B cell (primary cell): ENCODE measurements at regions not wholly inside any gene's neighbourhood (a gene's known extent, or its start where the extent isn't known, plus 50 kb on each side); places are given as distances from the start of the nearest gene placed in this dataset.

Experiments
- ATAC-seq: fragments of 200-7000 bp; cut with Tn5 transposase; one replicate; pipeline ENCODE4 v1.10.0; 2021; ENCODE audit warnings: low read depth, mild to moderate bottlenecking, moderate number of reproducible peaks, moderate library complexity
- CTCF ChIA-PET: fragments of 350-600 bp; sonication (Branson Sonifier 250); formaldehyde crosslinking; loops from one replicate; lab custom pipeline; 2021; ENCODE audit warnings: antibody characterized with exemption, inconsistent platforms; lab: Charles Lee
- POLR2A ChIA-PET: fragments of 350-600 bp; sonication (Branson Sonifier 250); formaldehyde crosslinking; loops from one replicate; lab custom pipeline; 2021; ENCODE audit warnings: antibody characterized with exemption; lab: Charles Lee
- DNase-seq: peaks from one replicate; pipeline ENCODE4 v3.0.0; 2013
- H2AFZ ChIP-seq: 2 replicates; pipeline ENCODE4 v1.6.1; 2012; ENCODE audit warnings: mild to moderate bottlenecking, low read depth, low read length; ENCODE audit not compliant: insufficient read depth, poor library complexity, severe bottlenecking
- H3K27ac ChIP-seq, 2 donors: 1 replicate in 1 of 2; 2 replicates in 1 of 2; pipeline ENCODE4 v1.5.1; 2012 to 2013; ENCODE audit warnings: low read length in 2 of 2, mild to moderate bottlenecking in 2 of 2, moderate library complexity in 1 of 2
- H3K27me3 ChIP-seq, 4 experiments: fragments of 200-600 bp in 1 of 4; sonication (generic) in 1 of 4; replicated peaks in 1 of 4; 1 replicate in 2 of 4; 2 replicates in 2 of 4; pipeline versions ENCODE4 v1.6.1 to v1.7.0; 2013 to 2016; ENCODE audit warnings: low read length in 3 of 4, mild to moderate bottlenecking in 2 of 4, mixed read lengths in 1 of 4, moderate library complexity in 1 of 4; ENCODE audit not compliant: insufficient read depth in 4 of 4, control insufficient read depth in 3 of 4; ENCODE audit errors: control extremely low read depth in 1 of 4
- H3K36me3 ChIP-seq, 2 experiments: replicated peaks in 1 of 2; 1 replicate in 1 of 2; 2 replicates in 1 of 2; pipeline versions ENCODE4 v1.6.1 to v1.7.1; 2013; ENCODE audit warnings: low read length in 1 of 2; ENCODE audit not compliant: insufficient read depth in 2 of 2, control insufficient read depth in 1 of 2; ENCODE audit errors: control extremely low read depth in 1 of 2, extremely low read depth in 1 of 2
- H3K4me1 ChIP-seq, 2 donors: fragments of 200-600 bp in 1 of 2; sonication (generic) in 1 of 2; 1 replicate in 1 of 2; 2 replicates in 1 of 2; pipeline versions ENCODE4 v1.5.1 to v1.6.1; 2013 to 2017; ENCODE audit warnings: low read length in 2 of 2; ENCODE audit not compliant: control insufficient read depth in 2 of 2, insufficient read depth in 2 of 2
- H3K4me2 ChIP-seq: replicated peaks from 2 replicates; pipeline ENCODE3; 2012; ENCODE audit warnings: mild to moderate bottlenecking, low read depth, low read length; ENCODE audit not compliant: poor library complexity, severe bottlenecking
- H3K4me3 ChIP-seq, 5 experiments: fragments of 200-600 bp in 1 of 5; sonication (generic) in 1 of 5; 1 replicate in 3 of 5; 2 replicates in 2 of 5; pipeline versions ENCODE4 v1.5.1 to v1.7.0; 2011 to 2016; ENCODE audit warnings: low read length in 4 of 5, mild to moderate bottlenecking in 4 of 5, low read depth in 2 of 5, control low read depth in 1 of 5, moderate library complexity in 1 of 5; ENCODE audit not compliant: insufficient read depth in 1 of 5; ENCODE audit errors: control extremely low read depth in 1 of 5, extremely low read depth in 1 of 5
- H3K79me2 ChIP-seq: fragments of 200-600 bp; sonication (generic); one replicate; pipeline ENCODE4 v1.6.0; 2016; ENCODE audit warnings: low read length; ENCODE audit not compliant: control insufficient read depth, insufficient read depth
- H3K9ac ChIP-seq: fragments of 200-600 bp; sonication (generic); 2 replicates; pipeline ENCODE4 v1.6.1; 2017; ENCODE audit warnings: mild to moderate bottlenecking, low read length, moderate library complexity
- H3K9me3 ChIP-seq, 3 donors: one replicate each; pipeline versions ENCODE4 v1.6.1 to v1.7.1; 2013; ENCODE audit warnings: low read length in 2 of 3; ENCODE audit not compliant: control insufficient read depth in 2 of 3, insufficient read depth in 1 of 3; ENCODE audit errors: control extremely low read depth in 1 of 3
- H4K20me1 ChIP-seq: 2 replicates; pipeline ENCODE4 v1.6.0; 2012; ENCODE audit warnings: mild to moderate bottlenecking, low read length; ENCODE audit not compliant: insufficient read depth, control insufficient read depth, poor library complexity, severe bottlenecking
- H3K27ac Mint-ChIP-seq: one replicate; pipeline ENCODE4 v1.8.0; 2021; ENCODE audit warnings: mixed read lengths
- H3K27me3 Mint-ChIP-seq: one replicate; pipeline ENCODE4 v1.8.0; 2021; ENCODE audit warnings: mixed read lengths
- H3K4me1 Mint-ChIP-seq: one replicate; pipeline ENCODE4 v1.8.0; 2021; ENCODE audit warnings: mixed read lengths
- H3K4me3 Mint-ChIP-seq: one replicate; pipeline ENCODE4 v1.8.0; 2021; ENCODE audit warnings: mixed read lengths
- H3K9me3 Mint-ChIP-seq: one replicate; pipeline ENCODE4 v1.8.0; 2022; ENCODE audit warnings: mixed read lengths; ENCODE audit not compliant: insufficient read depth
- EZH2 ChIP-seq: IDR thresholded peaks from 2 replicates; pipeline ENCODE4 v1.6.1; 2012; ENCODE audit warnings: borderline replicate concordance, low read depth, mild to moderate bottlenecking, moderate library complexity, low read length; ENCODE audit not compliant: insufficient read depth, poor library complexity, severe bottlenecking
- WGBS: methylation state at CpG from one replicate; pipeline ENCODE4 v1.1.5; 2013; ENCODE audit warnings: missing lambda C conversion rate; ENCODE audit not compliant: insufficient coverage; 5-methylcytosine and 5-hydroxymethylcytosine counted together
- intact Hi-C: fragments of 100-400 bp; cut with micrococcal nuclease; formaldehyde crosslinking; loops from one replicate; pipeline ENCODE4 v1.10.0; 2022
- TF ChIP-seq, protein P1 (sequence below): fragments of 200-600 bp; IDR thresholded peaks from one replicate; pipeline ENCODE4 v1.8.0; 2022; ENCODE audit warnings: antibody characterized with exemption, mild to moderate bottlenecking

- Histone ChIP-seq H4K20me1 (no peaks in the 10 kb centered on the region), H3K4me1 (peaks cover 38 to 51% of the 10 kb centered on the region in 2 donors), H2AFZ (no peak overlapping the region), H3K36me3 (no peaks in the 10 kb centered on the region), H3K4me3 (no peak overlapping the region), H3K27ac (no peak overlapping the region), H3K27me3 (no peaks in the 10 kb centered on the region), H3K4me2 (peak overlapping the region; percentile 39), H3K9me3 (peaks cover 0 to 3% (median 0%) of the 10 kb centered on the region in 3 donors), H3K9ac (no peak overlapping the region), H3K79me2 (peaks cover 13% of the 10 kb centered on the region)
- ChIA-PET POLR2A (no interaction called here), CTCF (interaction anchor here (1.1 to 1.4 kb wide), 3 partner anchors 24 to 34 kb away, joined by 3 to 4 read pairs (median 4); no protein-coding TSS in a partner anchor)
- Mint-ChIP-seq H3K9me3 (no peaks in the 10 kb centered on the region), H3K4me1 (peaks cover 45% of the 10 kb centered on the region), H3K27me3 (peaks cover 4% of the 10 kb centered on the region), H3K4me3 (no peak overlapping the region), H3K27ac (no peak overlapping the region)
- TF ChIP-seq, protein P1, sequence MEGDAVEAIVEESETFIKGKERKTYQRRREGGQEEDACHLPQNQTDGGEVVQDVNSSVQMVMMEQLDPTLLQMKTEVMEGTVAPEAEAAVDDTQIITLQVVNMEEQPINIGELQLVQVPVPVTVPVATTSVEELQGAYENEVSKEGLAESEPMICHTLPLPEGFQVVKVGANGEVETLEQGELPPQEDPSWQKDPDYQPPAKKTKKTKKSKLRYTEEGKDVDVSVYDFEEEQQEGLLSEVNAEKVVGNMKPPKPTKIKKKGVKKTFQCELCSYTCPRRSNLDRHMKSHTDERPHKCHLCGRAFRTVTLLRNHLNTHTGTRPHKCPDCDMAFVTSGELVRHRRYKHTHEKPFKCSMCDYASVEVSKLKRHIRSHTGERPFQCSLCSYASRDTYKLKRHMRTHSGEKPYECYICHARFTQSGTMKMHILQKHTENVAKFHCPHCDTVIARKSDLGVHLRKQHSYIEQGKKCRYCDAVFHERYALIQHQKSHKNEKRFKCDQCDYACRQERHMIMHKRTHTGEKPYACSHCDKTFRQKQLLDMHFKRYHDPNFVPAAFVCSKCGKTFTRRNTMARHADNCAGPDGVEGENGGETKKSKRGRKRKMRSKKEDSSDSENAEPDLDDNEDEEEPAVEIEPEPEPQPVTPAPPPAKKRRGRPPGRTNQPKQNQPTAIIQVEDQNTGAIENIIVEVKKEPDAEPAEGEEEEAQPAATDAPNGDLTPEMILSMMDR, result no peak
- TF ChIP-seq EZH2, result no peak
- no peak for DNase-seq
- 95% methylated on average over 4 of the region's 5 CpGs for WGBS
- no peak for ATAC-seq
- intact Hi-C loops, result no loop called here
Observed at GRCh38 chr17:77366206-77366557, 225.4 kb downstream of the SEC14L1 start.

- Histone ChIP-seq H3K27ac (no peak overlapping the region), H3K36me3 (no peaks in the 10 kb centered on the region), H3K27me3 (no peaks in the 10 kb centered on the region), H3K4me1 (peaks cover 38 to 56% of the 10 kb centered on the region in 2 donors), H2AFZ (no peak overlapping the region), H3K79me2 (peaks cover 13% of the 10 kb centered on the region), H3K4me2 (peak overlapping the region; percentile 39), H3K4me3 (no peak overlapping the region), H3K9ac (no peak overlapping the region), H4K20me1 (no peaks in the 10 kb centered on the region), H3K9me3 (peaks cover 0 to 3% (median 0%) of the 10 kb centered on the region in 3 donors)
- no peaks in the 10 kb centered on the region for H3K9me3 Mint-ChIP-seq
- peak; percentile 66 for DNase-seq
- H3K27ac Mint-ChIP-seq, result peak overlapping the region; percentile 17
- ChIA-PET POLR2A (no interaction called here), CTCF (interaction anchor here (1.1 to 1.4 kb wide), 3 partner anchors 23 to 35 kb away, joined by 3 to 4 read pairs (median 4); no protein-coding TSS in a partner anchor)
- peaks cover 4% of the 10 kb centered on the region for H3K27me3 Mint-ChIP-seq
- no peak overlapping the region for H3K4me3 Mint-ChIP-seq
- intact Hi-C loops, result no loop called here
- peak; percentile 72 for ATAC-seq
- peaks cover 45% of the 10 kb centered on the region for H3K4me1 Mint-ChIP-seq
- WGBS, result 57% methylated on average over 8 of the region's 8 CpGs
- TF ChIP-seq EZH2, result no peak
- TF ChIP-seq, protein P1, result no peak
Observed at GRCh38 chr17:77366558-77367245, 225.9 kb downstream of the SEC14L1 start.
